Stomach (tissue), 8 donors: ENCODE measurements at regions not wholly inside any gene's neighbourhood (a gene's known extent, or its start where the extent isn't known, plus 50 kb on each side); places are given as distances from the start of the nearest gene placed in this dataset.

ENCODE experiments used
- DNase-seq, 2 donors: peaks; one replicate each; pipeline versions ENCODE4 v3.0.0 to v3.0.0-alpha.2; 2013 to 2019
- H3K27ac ChIP-seq, 5 donors: fragments of 200-600 bp in 4 of 5; sonication (generic) in 4 of 5; one replicate each; pipeline ENCODE4 v1.5.1; 2013 to 2019; ENCODE audit warnings: mild to moderate bottlenecking in 1 of 5, moderate library complexity in 1 of 5
- H3K27me3 ChIP-seq, 3 donors: fragments of 200-600 bp; sonication (generic); one replicate each; pipeline ENCODE4 v1.5.1; 2017 to 2019; ENCODE audit warnings: mixed run types in 1 of 3
- H3K36me3 ChIP-seq, 4 donors: fragments of 200-600 bp; sonication (generic); 1 replicate in 3 of 4; 2 replicates in 1 of 4; pipeline ENCODE4 v1.5.1; 2016 to 2019
- H3K4me1 ChIP-seq, 4 donors: fragments of 200-600 bp; sonication (generic); one replicate each; pipeline ENCODE4 v1.5.1; 2016 to 2019
- H3K4me3 ChIP-seq, 4 donors: fragments of 200-600 bp; sonication (generic) in 3 of 4; one replicate each; pipeline ENCODE4 v1.5.1; 2016 to 2019; ENCODE audit warnings: mild to moderate bottlenecking in 1 of 4
- H3K9me3 ChIP-seq, 4 donors: fragments of 200-600 bp; sonication (generic); one replicate each; pipeline ENCODE4 v1.5.1; 2016 to 2019
- CTCF ChIP-seq, 7 experiments: fragments of 450-650 bp in 4 of 7; fragments of 200-600 bp in 3 of 7; sonication (generic) in 3 of 7; IDR thresholded peaks; one replicate each; pipeline ENCODE4 v1.5.1; 2016 to 2019; ENCODE audit warnings: antibody characterized with exemption in 7 of 7, control low read depth in 2 of 7, mild to moderate bottlenecking in 1 of 7
- EP300 ChIP-seq: sonication (generic); formaldehyde crosslinking; IDR thresholded peaks from one replicate; pipeline ENCODE4 v1.6.1; 2017; ENCODE audit warnings: antibody characterized with exemption
- POLR2A ChIP-seq, 4 donors: fragments of 450-650 bp; IDR thresholded peaks; one replicate each; pipeline ENCODE4 v1.6.1; 2016; ENCODE audit warnings: antibody characterized with exemption in 4 of 4, control low read depth in 2 of 4, mild to moderate bottlenecking in 1 of 4, moderate library complexity in 1 of 4
- POLR2AphosphoS5 ChIP-seq, 3 donors: sonication (generic); formaldehyde crosslinking; IDR thresholded peaks; one replicate each; pipeline ENCODE4 v1.6.1; 2016; ENCODE audit warnings: antibody characterized with exemption in 3 of 3
- WGBS, 5 donors: extraction: QIAGEN DNeasy Blood & Tissue Kit in 3 of 5; methylation state at CpG; one replicate each; pipeline versions ENCODE4 v1.1.5 to v1.1.7; 2013 to 2018; 5-methylcytosine and 5-hydroxymethylcytosine counted together
- intact Hi-C: fragments of 100-400 bp; cut with DNase I; formaldehyde crosslinking; loops from one replicate; pipeline ENCODE4 v1.15.1; 2023; ENCODE audit warnings: low total_unique reads
- donor health status: healthy with polysubstance abuse.
- donor health status: Bipolar disorder and iron deficiency.
- donor health status: healthy.

GRCh38 chr7:80359476-80359875, 152.4 kb downstream of the GNAT3 start:
- 80 to 90% (median 84%) methylated on average over 2 of the region's 2 CpGs for WGBS, 5 donors
- H3K36me3 ChIP-seq = no peaks in the 10 kb centered on the region

GRCh38 chr7:80359029-80359428, 152.8 kb downstream of the GNAT3 start:
- H3K4me1 ChIP-seq = no peaks in the 10 kb centered on the region
- H3K27me3 ChIP-seq = no peaks in the 10 kb centered on the region
- no peak overlapping the region for H3K27ac ChIP-seq
- intact Hi-C loops = no loop called here
- DNase-seq = no peak
- no peak for TF ChIP-seq POLR2A (IDR thresholded peaks at IDR 0.05)
- no peak for TF ChIP-seq EP300
- TF ChIP-seq CTCF (IDR thresholded peaks at IDR 0.05) = no peak
- no peak for TF ChIP-seq POLR2AphosphoS5 (IDR thresholded peaks at IDR 0.05)
- no peaks in the 10 kb centered on the region for H3K9me3 ChIP-seq
- no peak overlapping the region for H3K4me3 ChIP-seq
- WGBS, 5 donors = 81 to 90% (median 87%) methylated on average over 3 of the region's 3 CpGs
- no peaks in the 10 kb centered on the region for H3K36me3 ChIP-seq

More at GRCh38 chr7:80359476-80359875, 152.4 kb downstream of the GNAT3 start:
- no peak for DNase-seq
- H3K27me3 ChIP-seq = no peaks in the 10 kb centered on the region
- H3K27ac ChIP-seq = no peak overlapping the region
- no peaks in the 10 kb centered on the region for H3K4me1 ChIP-seq
- TF ChIP-seq POLR2AphosphoS5 (IDR thresholded peaks at IDR 0.05) = no peak
- no peak for TF ChIP-seq EP300
- no peak for TF ChIP-seq POLR2A (IDR thresholded peaks at IDR 0.05)
- TF ChIP-seq CTCF (IDR thresholded peaks at IDR 0.05) = no peak
- intact Hi-C loops = no loop called here
- no peak overlapping the region for H3K4me3 ChIP-seq
- H3K9me3 ChIP-seq = no peaks in the 10 kb centered on the region

GRCh38 chr7:80357530-80357929, 154.3 kb downstream of the GNAT3 start:
- intact Hi-C loops = no loop called here
- Histone ChIP-seq H3K36me3 (no peaks in the 10 kb centered on the region), H3K4me3 (no peak overlapping the region), H3K27ac (no peak overlapping the region), H3K9me3 (no peaks in the 10 kb centered on the region), H3K4me1 (no peaks in the 10 kb centered on the region), H3K27me3 (no peaks in the 10 kb centered on the region)
- no peak for DNase-seq
- TF ChIP-seq EP300 = no peak
- TF ChIP-seq POLR2A (IDR thresholded peaks at IDR 0.05) = no peak
- no peak for TF ChIP-seq POLR2AphosphoS5 (IDR thresholded peaks at IDR 0.05)
- no peak for TF ChIP-seq CTCF (IDR thresholded peaks at IDR 0.05)

- no peak overlapping the region for H3K4me3 ChIP-seq
- intact Hi-C loops = no loop called here
- no peaks in the 10 kb centered on the region for H3K9me3 ChIP-seq
- no peak for DNase-seq
- H3K27ac ChIP-seq = no peak overlapping the region
- no peak for TF ChIP-seq POLR2AphosphoS5 (IDR thresholded peaks at IDR 0.05)
- TF ChIP-seq EP300 = no peak
- no peak for TF ChIP-seq POLR2A (IDR thresholded peaks at IDR 0.05)
- peaks cover 0 to 5% (median 2%) of the 10 kb centered on the region in 4 donors for H3K4me1 ChIP-seq
- 10 to 95% (median 47%) methylated on average over 1 of the region's 1 CpG for WGBS, 5 donors
- H3K36me3 ChIP-seq = no peaks in the 10 kb centered on the region
- no peaks in the 10 kb centered on the region for H3K27me3 ChIP-seq
Observed at GRCh38 chr7:80350430-80350829, 161.4 kb downstream of the GNAT3 start.

- no peak for DNase-seq
- TF ChIP-seq EP300 (no peak), POLR2A (IDR thresholded peaks at IDR 0.05) (no peak), CTCF (IDR thresholded peaks at IDR 0.05) (no peak), POLR2AphosphoS5 (IDR thresholded peaks at IDR 0.05) (no peak)
- H3K27ac ChIP-seq = no peak overlapping the region
- no peaks in the 10 kb centered on the region for H3K27me3 ChIP-seq
- intact Hi-C loops = no loop called here
- 67 to 87% (median 84%) methylated on average over 2 of the region's 2 CpGs for WGBS, 5 donors
- peaks cover 0 to 5% (median 2%) of the 10 kb centered on the region in 4 donors for H3K4me1 ChIP-seq
- no peak overlapping the region for H3K4me3 ChIP-seq
- no peaks in the 10 kb centered on the region for H3K36me3 ChIP-seq
- no peaks in the 10 kb centered on the region for H3K9me3 ChIP-seq
Observed at GRCh38 chr7:80348223-80348622, 163.6 kb downstream of the GNAT3 start.
